ENCODE measurements at regions not wholly inside any gene's neighbourhood (a gene's known extent, or its start where the extent isn't known, plus 50 kb on each side); places are given as distances from the start of the nearest gene placed in this dataset.

DNA sequence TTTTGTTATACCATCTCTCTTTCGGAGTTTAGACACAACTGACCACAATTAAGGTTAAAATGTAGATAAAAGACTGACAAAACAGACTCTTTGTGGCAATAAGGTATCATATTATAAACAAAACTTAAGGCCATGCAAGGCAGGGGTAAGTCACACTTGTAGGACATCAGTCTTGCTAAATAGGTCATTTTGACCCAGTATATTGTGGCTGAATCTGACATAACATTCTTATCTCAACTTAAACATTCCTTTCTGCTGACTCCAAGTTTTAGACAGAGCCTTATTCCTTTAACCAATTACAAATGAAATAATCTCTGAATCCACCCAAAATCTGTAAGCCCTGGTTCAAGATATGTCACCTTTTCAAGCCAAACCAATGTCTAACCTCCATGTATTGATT lies 733.4 kb upstream of the B3GALT2 start:
- DNase-seq = no peak
- H3K4me1 Mint-ChIP-seq (ENCODE audit: low read depth, unreplicated experiment) = peaks cover 3% of the 10 kb centered on the region
- H3K9me3 Mint-ChIP-seq (ENCODE audit: unreplicated experiment) = no peaks in the 10 kb centered on the region
- TF ChIP-seq, protein P1, sequence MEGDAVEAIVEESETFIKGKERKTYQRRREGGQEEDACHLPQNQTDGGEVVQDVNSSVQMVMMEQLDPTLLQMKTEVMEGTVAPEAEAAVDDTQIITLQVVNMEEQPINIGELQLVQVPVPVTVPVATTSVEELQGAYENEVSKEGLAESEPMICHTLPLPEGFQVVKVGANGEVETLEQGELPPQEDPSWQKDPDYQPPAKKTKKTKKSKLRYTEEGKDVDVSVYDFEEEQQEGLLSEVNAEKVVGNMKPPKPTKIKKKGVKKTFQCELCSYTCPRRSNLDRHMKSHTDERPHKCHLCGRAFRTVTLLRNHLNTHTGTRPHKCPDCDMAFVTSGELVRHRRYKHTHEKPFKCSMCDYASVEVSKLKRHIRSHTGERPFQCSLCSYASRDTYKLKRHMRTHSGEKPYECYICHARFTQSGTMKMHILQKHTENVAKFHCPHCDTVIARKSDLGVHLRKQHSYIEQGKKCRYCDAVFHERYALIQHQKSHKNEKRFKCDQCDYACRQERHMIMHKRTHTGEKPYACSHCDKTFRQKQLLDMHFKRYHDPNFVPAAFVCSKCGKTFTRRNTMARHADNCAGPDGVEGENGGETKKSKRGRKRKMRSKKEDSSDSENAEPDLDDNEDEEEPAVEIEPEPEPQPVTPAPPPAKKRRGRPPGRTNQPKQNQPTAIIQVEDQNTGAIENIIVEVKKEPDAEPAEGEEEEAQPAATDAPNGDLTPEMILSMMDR (IDR thresholded peaks at IDR 0.05; ENCODE audit: partially characterized antibody, unreplicated experiment) = no peak
- no peaks in the 10 kb centered on the region for H3K36me3 Mint-ChIP-seq (ENCODE audit: unreplicated experiment)
- H3K4me3 Mint-ChIP-seq (ENCODE audit: unreplicated experiment) = no peak overlapping the region
- H3K27ac Mint-ChIP-seq (ENCODE audit: unreplicated experiment) = no peak overlapping the region
- H3K27me3 Mint-ChIP-seq (ENCODE audit: unreplicated experiment) = peaks cover 2% of the 10 kb centered on the region

DNA sequence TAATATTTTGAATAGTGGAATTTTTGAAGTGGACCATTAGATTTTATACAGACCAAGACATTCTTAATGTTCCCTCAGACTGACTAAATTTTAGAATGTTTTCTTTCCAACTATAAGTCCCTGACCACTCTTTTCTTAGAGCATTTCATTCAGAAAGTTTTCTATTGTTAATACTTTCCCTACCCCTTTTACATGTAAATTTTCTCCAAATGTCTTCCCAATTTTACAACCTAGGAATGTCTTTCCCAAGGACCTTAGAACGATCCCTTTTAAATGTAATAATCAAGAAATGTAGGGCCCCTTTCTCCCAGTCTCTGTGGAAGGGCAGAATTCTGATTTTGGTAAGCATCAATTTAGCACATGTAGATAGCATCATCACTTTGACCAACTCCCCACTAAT lies 730.0 kb upstream of the B3GALT2 start:
- no peak for DNase-seq
- H3K36me3 Mint-ChIP-seq (ENCODE audit: unreplicated experiment) = no peaks in the 10 kb centered on the region
- peaks cover 7% of the 10 kb centered on the region for H3K4me1 Mint-ChIP-seq (ENCODE audit: low read depth, unreplicated experiment)
- H3K27ac Mint-ChIP-seq (ENCODE audit: unreplicated experiment) = no peak overlapping the region
- no peaks in the 10 kb centered on the region for H3K9me3 Mint-ChIP-seq (ENCODE audit: unreplicated experiment)
- TF ChIP-seq, protein P1 (IDR thresholded peaks at IDR 0.05; ENCODE audit: partially characterized antibody, unreplicated experiment) = no peak
- peaks cover 2% of the 10 kb centered on the region for H3K27me3 Mint-ChIP-seq (ENCODE audit: unreplicated experiment)
- no peak overlapping the region for H3K4me3 Mint-ChIP-seq (ENCODE audit: unreplicated experiment)

DNA sequence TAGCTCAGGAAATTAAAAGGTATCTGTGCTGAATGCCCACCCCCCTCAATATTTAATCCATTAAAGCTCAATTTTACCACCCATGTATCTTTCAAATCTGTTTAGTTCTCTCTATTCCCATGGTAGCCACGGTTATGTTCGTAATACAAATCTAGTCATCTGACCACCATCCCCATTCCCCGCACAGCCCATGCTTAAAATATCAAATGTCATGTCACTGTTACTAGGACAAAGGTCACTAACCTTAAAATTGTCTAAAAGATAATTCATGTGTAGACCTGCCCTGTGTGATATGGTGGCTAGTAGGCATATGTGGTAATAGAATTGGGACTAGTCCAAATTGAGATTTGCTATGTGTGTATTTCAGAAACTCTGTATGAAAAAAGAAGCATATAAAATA lies 728.5 kb upstream of the B3GALT2 start:
- TF ChIP-seq, protein P1 (IDR thresholded peaks at IDR 0.05; ENCODE audit: partially characterized antibody, unreplicated experiment) = no peak
- Mint-ChIP-seq H3K36me3 (ENCODE audit: unreplicated experiment) (no peaks in the 10 kb centered on the region), H3K4me1 (ENCODE audit: low read depth, unreplicated experiment) (peaks cover 7% of the 10 kb centered on the region), H3K9me3 (ENCODE audit: unreplicated experiment) (no peaks in the 10 kb centered on the region), H3K4me3 (ENCODE audit: unreplicated experiment) (peak overlapping the region; percentile 50), H3K27ac (ENCODE audit: unreplicated experiment) (no peak overlapping the region), H3K27me3 (ENCODE audit: unreplicated experiment) (peaks cover 2% of the 10 kb centered on the region)
- DNase-seq = no peak

DNA sequence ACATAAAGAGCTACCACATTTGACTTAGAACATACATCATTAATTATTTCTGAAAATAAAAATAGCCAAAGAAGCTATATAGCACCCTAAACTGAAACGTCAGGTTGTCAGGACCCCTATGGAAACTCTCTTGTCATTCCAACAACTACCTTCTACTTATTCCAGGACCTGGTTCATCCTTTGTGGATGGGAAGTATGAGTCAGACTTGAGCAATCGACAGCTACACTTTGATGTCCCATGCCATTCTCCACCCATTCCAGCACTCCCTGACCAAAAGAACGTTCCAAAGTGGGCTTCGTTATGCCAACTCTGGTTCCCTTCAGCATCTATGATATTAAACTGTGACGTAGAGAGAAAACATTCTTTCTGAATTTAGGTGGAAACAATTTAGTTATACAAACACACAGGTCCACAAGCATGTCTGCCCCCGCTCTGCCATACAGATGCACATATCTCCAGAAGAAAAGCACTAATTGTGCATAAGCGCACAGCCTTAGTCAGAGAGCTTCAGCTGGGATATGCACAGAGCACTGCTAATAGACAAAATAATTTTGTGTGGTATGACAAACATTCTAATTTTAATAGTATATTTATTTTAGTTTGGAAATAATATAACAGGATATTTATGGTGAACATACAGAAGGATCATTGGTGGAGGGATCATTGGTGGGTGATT lies 723.1 kb upstream of the B3GALT2 start:
- TF ChIP-seq, protein P1 (IDR thresholded peaks at IDR 0.05; ENCODE audit: partially characterized antibody, unreplicated experiment) = no peak
- peaks cover 2% of the 10 kb centered on the region for H3K4me1 Mint-ChIP-seq (ENCODE audit: low read depth, unreplicated experiment)
- H3K9me3 Mint-ChIP-seq (ENCODE audit: unreplicated experiment) = no peaks in the 10 kb centered on the region
- no peaks in the 10 kb centered on the region for H3K27me3 Mint-ChIP-seq (ENCODE audit: unreplicated experiment)
- no peaks in the 10 kb centered on the region for H3K36me3 Mint-ChIP-seq (ENCODE audit: unreplicated experiment)
- DNase-seq = no peak
- H3K4me3 Mint-ChIP-seq (ENCODE audit: unreplicated experiment) = no peak overlapping the region
- no peak overlapping the region for H3K27ac Mint-ChIP-seq (ENCODE audit: unreplicated experiment)

DNA sequence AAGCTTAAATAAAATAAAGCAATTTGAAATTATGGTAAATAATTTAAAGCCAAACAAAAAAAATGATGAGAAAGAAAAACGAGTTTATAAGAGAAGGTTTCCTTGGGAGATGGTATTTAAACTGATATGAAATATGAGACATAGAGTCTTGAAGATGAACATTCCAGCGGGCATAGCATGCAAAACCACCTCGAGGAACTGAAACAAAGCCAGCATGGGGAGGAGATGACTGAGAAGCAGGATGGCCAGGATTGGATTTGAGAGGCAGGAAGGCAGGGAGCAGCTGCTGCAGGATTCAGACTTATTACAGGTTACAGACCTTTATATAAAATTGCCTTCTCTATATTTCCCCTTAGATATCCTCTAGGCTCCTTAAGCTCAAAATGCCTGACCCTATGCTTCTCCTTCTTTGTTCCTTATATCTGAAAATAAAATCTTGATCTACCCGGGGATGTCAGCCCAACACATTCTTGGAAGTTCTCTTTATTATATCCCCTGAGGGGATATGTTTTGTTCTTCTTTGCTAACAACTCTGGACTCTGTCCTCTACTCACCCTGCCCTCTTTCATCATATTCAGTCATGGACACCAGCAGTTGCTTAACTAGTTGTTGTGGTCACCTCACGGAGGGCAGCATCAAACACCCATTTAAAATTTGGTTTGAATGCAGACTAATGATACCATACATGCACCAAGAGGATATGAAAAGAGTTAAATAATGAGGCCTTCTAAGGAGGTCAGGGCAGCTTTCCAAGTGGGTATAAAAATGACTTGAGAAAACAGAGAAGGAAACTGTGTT lies 719.1 kb upstream of the B3GALT2 start:
- H3K27me3 Mint-ChIP-seq (ENCODE audit: unreplicated experiment) = no peaks in the 10 kb centered on the region
- no peaks in the 10 kb centered on the region for H3K9me3 Mint-ChIP-seq (ENCODE audit: unreplicated experiment)
- H3K27ac Mint-ChIP-seq (ENCODE audit: unreplicated experiment) = no peak overlapping the region
- TF ChIP-seq, protein P1 (IDR thresholded peaks at IDR 0.05; ENCODE audit: partially characterized antibody, unreplicated experiment) = no peak
- H3K4me3 Mint-ChIP-seq (ENCODE audit: unreplicated experiment) = no peak overlapping the region
- H3K4me1 Mint-ChIP-seq (ENCODE audit: low read depth, unreplicated experiment) = no peaks in the 10 kb centered on the region
- no peak for DNase-seq
- H3K36me3 Mint-ChIP-seq (ENCODE audit: unreplicated experiment) = no peaks in the 10 kb centered on the region
